Left lung (tissue), 4 donors: ENCODE measurements at regions not wholly inside any gene's neighbourhood (a gene's known extent, or its start where the extent isn't known, plus 50 kb on each side); places are given as distances from the start of the nearest gene placed in this dataset.
"Not testable (repeated sequence)": the region's sequence is repeated elsewhere in the genome, so short reads cannot be mapped to it uniquely, and the experiment has no call there.

Experiments used
- ATAC-seq: fragments of 200-7000 bp; cut with Tn5 transposase; one replicate; pipeline ENCODE4 v1.9.1; 2020; ENCODE audit warnings: moderate library complexity
- DNase-seq, 4 donors: peaks; one replicate each; pipeline ENCODE4 v3.0.0-alpha.2; 2013 to 2020
- H3K27ac ChIP-seq, 2 donors: fragments of 200-600 bp; sonication (generic) in 1 of 2; one replicate each; pipeline versions ENCODE4 v1.5.0 to v1.8.0; 2020 to 2021
- H3K27me3 ChIP-seq, 2 donors: fragments of 200-600 bp; sonication (generic) in 1 of 2; one replicate each; pipeline versions ENCODE4 v1.5.0 to v1.8.0; 2020 to 2021
- H3K36me3 ChIP-seq, 2 donors: fragments of 200-600 bp; sonication (generic) in 1 of 2; one replicate each; pipeline versions ENCODE4 v1.5.0 to v1.8.0; 2020 to 2021
- H3K4me1 ChIP-seq, 2 donors: fragments of 200-600 bp; one replicate each; pipeline ENCODE4 v1.8.0; 2021
- H3K4me3 ChIP-seq, 2 donors: fragments of 200-600 bp; sonication (generic) in 1 of 2; one replicate each; pipeline versions ENCODE4 v1.5.0 to v1.8.0; 2020 to 2021; ENCODE audit warnings: mild to moderate bottlenecking in 1 of 2
- H3K9me3 ChIP-seq, 2 donors: fragments of 200-600 bp; sonication (generic) in 1 of 2; one replicate each; pipeline versions ENCODE4 v1.5.0 to v1.8.0; 2020 to 2021
- intact Hi-C, 2 donors: fragments of 100-400 bp; cut with DNase I; formaldehyde crosslinking; loops; one replicate each; pipeline versions ENCODE4 v1.11.2 to v1.14.2; 2022
- TF ChIP-seq, protein P1 (sequence below), 2 donors: fragments of 200-600 bp; sonication (generic) in 1 of 2; IDR thresholded peaks; one replicate each; pipeline versions ENCODE4 v1.5.0 to v1.8.0; 2021; ENCODE audit warnings: antibody characterized with exemption in 2 of 2
- donor health status: DM: no; HTN: yes; CAD: no.
- donor health status: DM: no; HTN: no; CAD: no.

DNA sequence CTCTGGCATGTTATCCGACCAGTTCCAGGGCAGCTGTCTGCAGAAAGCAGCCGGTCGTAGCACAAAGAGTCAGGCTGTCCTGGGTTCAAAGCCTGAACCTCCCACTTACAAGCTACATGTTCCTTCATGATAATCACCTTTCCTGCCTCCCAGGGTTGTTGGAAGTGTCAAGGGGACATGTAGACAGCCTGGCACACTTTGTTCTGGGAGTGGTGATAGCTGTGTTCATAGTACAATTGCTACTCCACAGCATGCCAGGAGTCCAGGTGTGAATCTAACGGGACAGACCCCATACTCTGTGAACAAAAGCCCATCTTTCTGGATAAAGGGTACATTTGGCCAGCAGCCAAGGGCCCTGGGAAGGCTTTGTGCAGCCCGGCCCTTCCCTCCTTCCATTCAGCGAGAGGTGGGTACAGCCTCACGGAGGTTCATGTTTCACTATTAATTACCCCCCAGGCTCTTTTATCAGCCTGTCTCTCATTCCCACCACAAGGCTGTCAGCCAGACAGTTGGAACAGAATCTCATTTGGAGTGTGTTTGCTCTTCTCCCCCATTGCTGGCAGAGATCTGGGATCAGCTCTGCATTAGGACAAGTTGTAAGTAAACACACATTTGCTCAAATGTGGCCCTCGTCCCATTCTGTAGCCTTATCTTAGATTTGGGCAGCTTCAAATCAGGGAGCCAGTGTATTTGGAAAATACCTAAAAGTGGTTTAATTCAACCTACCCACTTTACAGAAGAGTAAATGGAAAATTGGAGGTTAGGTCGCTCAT lies 101.2 kb downstream of the PROP1 start:
- ATAC-seq, H3K9me3 ChIP-seq, H3K4me1 ChIP-seq, H3K27ac ChIP-seq, intact Hi-C loops, H3K27me3 ChIP-seq, H3K36me3 ChIP-seq, H3K4me3 ChIP-seq, DNase-seq: not testable (repeated sequence)

DNA sequence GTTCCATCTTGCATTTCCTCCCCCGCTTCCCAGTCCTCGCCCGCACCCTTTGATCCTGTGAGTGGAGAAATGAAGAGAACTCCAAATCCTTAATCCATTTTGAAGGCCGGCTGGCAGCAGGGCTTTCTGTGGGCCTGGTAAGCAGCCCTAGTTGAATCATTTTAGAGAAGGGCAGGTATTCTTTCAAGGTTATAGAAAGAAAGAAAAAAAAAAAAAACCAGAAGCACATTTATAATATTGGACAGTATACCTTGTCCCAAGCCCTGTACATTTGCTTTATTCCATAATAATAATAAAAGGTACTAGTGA lies 103.7 kb downstream of the PROP1 start:
- H3K27ac ChIP-seq, H3K36me3 ChIP-seq, H3K9me3 ChIP-seq, H3K4me1 ChIP-seq, DNase-seq, intact Hi-C loops, ATAC-seq, H3K27me3 ChIP-seq, H3K4me3 ChIP-seq: not testable (repeated sequence)

DNA sequence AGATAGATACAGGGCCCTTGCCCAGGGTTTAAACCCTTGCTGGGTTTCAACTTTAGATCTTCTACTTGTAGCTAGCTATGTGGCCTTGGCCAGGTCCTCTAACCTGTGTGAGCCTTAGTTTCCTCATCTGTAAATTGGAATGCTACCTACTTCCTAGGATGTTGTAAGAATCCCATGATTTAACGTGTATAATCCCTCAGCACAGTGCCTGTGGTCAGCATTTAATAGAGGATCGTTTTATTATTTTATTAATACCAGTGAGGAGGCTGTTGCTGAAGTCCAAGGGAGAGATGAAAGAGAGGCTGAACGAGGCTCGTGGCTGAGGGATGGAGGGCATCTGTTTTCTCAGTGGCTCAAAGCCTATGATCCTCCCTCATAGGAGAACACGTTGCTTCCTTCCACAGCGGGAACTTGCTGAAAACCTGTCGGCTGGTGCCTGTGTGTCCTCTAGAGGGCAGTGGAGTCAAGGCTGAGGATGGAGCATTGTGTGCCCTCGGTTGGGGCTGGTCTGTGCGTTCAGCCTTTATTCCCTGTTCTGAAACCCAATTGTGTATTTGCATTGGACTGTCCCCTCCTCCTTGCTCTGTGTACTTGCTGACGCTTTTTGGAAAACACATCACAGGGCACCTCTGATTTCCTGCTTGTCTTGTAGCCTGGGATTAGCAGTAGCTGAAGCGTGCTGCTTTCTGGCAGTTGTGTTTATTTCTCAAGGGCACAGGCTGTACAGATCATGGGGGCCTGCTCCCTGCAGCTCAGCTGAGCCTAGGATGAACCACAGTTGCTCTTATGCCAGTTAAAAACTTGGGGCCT lies 104.3 kb downstream of the PROP1 start:
- H3K4me1 ChIP-seq, H3K27ac ChIP-seq, H3K36me3 ChIP-seq, H3K4me3 ChIP-seq, intact Hi-C loops, H3K27me3 ChIP-seq, DNase-seq, H3K9me3 ChIP-seq: not testable (repeated sequence)
- peak; percentile 99 for ATAC-seq
- TF ChIP-seq, protein P1, sequence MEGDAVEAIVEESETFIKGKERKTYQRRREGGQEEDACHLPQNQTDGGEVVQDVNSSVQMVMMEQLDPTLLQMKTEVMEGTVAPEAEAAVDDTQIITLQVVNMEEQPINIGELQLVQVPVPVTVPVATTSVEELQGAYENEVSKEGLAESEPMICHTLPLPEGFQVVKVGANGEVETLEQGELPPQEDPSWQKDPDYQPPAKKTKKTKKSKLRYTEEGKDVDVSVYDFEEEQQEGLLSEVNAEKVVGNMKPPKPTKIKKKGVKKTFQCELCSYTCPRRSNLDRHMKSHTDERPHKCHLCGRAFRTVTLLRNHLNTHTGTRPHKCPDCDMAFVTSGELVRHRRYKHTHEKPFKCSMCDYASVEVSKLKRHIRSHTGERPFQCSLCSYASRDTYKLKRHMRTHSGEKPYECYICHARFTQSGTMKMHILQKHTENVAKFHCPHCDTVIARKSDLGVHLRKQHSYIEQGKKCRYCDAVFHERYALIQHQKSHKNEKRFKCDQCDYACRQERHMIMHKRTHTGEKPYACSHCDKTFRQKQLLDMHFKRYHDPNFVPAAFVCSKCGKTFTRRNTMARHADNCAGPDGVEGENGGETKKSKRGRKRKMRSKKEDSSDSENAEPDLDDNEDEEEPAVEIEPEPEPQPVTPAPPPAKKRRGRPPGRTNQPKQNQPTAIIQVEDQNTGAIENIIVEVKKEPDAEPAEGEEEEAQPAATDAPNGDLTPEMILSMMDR (IDR thresholded peaks at IDR 0.05): peak in 1 of 2 donors; percentile 43

DNA sequence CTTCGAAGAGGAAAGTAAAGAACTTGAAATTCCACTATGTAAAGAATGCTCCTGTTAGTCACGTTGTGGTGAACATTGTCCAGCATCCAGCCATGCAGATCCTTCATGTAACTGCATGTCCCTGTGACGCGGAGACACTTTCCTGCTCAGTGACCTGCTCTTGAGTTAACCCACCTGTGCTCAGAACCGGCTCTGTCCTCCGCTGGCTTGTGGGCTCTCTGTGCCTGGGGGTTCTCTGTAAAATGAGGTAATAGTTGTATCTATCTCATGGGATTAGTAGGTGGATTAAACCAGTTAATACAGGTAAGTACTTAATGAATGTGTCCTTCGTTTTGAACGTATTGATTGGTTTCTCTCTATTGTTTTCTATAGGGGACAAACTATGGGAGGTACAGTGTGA lies 100.6 kb upstream of the FAM153A start:
- H3K27ac ChIP-seq, H3K4me1 ChIP-seq, ATAC-seq, H3K4me3 ChIP-seq, intact Hi-C loops, H3K9me3 ChIP-seq, DNase-seq, H3K36me3 ChIP-seq, H3K27me3 ChIP-seq: not testable (repeated sequence)

DNA sequence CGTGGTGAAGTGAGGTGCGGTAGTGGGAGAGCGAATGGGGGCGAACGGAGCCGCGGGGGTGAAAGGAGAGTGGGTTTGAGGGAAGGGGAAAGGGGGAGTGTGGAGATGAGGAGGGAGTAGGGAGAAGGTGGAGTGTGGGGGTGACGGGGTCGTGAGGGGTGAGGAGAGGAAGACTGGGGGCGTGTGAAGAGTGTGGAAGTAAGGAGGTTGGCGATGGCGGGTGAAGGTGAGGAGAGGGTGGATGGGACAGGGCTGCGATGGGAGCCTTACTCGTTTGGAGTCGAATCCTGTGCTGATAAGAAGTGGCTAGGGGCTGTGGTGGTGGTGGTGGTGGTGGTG lies 93.2 kb upstream of the FAM153A start:
- H3K4me1 ChIP-seq, intact Hi-C loops, H3K9me3 ChIP-seq, DNase-seq, H3K36me3 ChIP-seq, H3K27ac ChIP-seq, H3K27me3 ChIP-seq: not testable (repeated sequence)
- H3K4me3 ChIP-seq: peak overlapping the region in 1 of 2 donors; percentile 18
- peak; percentile 45 for ATAC-seq

DNA sequence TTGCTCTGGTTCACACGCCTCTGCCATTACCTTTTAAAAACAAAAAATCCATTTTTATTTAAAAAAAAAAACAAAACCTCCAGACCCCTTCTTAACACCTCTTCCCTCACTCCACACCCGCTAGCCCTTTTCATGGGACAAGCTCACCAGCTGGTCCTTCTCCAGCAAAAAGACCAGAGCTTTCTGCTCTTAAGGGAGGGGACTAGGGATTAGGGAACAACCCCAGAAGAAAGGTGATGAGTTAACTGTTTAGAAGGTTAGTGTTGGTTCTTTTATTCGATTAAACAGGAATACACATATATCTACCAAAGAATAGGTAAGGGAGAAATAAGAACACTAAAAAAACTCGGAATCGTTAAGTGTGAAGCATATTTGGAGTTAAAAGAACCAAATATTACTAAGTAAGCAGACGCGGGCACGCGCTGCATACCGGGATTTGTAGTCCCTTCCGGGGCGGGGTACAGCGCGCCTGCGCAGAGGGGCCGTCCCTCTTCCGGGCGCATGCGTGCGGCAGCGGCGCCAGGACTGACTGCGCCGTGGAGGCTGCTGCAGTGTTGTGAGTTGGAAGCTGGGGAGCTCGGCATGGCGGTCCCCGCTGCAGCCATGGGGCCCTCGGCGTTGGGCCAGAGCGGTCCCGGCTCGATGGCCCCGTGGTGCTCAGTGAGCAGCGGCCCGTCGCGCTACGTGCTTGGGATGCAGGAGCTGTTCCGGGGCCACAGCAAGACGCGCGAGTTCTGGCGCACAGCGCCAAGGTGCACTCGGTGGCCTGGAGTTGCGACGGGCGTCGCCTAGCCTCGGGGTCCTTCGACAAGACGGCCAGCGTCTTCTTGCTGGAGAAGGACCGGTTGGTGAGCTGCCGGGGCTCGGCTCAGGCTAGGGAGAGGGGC lies 92.6 kb upstream of the FAM153A start:
- H3K4me3 ChIP-seq, H3K9me3 ChIP-seq, H3K4me1 ChIP-seq, intact Hi-C loops, H3K27ac ChIP-seq, H3K36me3 ChIP-seq, DNase-seq, H3K27me3 ChIP-seq: not testable (repeated sequence)
- ATAC-seq: peak; percentile 97

DNA sequence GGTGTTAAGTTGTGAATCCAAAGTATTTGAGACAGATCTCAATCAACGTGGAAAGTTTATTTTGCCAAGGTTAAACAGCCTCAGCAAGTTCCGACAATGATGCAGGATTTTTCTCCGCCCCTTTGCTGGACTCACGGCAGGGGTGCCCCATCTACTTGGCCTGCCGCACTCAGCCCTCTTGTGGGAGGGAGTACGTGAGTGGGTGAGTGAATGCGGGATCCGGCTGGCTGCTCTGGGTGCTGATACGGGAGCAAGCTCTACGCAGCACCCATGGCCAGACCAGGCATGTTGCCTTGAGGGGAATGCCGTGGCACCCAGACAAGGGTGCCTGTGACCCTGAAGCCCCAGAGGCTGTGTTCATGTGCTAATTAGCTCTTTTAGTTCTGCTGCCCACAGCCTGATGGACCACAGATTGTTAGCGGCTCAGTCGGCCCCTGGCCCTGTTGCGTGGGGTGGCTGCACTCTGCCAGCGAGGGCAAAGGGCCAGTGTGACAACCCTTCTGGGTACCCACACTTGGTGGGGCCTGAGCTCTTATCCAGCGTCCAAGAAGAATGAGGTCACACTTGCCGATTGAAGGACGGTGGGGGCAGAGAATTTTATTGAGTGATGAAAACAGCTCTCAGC lies 81.2 kb upstream of the FAM153A start:
- H3K4me1 ChIP-seq, DNase-seq, H3K27ac ChIP-seq, intact Hi-C loops, H3K4me3 ChIP-seq, H3K36me3 ChIP-seq, H3K9me3 ChIP-seq, H3K27me3 ChIP-seq: not testable (repeated sequence)
- ATAC-seq: peak; percentile 78

DNA sequence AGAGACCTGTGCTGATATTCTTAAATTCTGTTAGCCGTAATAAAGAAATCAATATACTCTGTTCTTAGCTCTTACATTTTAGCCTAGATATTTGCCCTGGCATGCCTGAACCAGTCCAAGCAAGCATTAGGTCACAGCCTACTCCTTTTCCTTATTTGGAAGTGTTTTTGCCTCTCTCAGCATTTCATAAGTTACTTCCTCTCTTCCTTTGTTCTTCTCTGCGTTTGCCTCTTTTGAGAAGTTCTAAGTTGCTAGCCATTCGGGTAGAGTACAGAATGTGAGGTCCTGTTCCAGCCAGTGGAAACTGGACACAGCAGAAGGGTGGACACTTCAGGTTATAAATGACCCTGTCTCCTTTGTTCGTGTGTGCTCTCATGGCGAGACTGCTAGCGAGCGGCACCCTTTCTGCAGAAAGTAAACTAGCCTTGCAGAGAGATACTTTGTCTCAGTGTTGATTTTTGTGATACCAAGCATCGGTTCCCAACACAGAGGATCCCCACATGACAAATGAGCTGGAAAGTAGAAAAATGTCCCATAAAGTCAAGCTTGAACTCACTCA lies 75.0 kb upstream of the FAM153A start:
- H3K27ac ChIP-seq, H3K27me3 ChIP-seq, H3K9me3 ChIP-seq, ATAC-seq, intact Hi-C loops, H3K36me3 ChIP-seq, H3K4me1 ChIP-seq, DNase-seq, H3K4me3 ChIP-seq: not testable (repeated sequence)

DNA sequence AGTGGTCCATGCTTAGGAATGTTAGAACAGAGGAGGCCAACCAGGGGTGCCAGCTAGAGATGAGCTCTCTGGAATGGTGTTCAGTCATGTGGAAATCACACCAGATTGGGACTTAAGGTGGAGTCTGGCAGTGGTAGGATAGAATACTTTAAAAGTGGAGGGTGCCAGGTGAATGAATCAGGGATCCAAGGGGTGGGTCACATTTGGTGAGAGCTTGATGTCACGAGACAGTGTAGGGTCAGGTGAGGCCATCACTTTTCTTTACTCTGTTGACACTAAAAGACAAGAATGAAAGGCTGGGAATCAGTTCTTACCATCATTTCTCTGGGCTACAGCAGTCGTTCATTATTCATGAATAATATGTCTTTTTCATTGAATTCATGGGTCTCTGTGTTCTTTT lies 73.8 kb upstream of the FAM153A start:
- intact Hi-C loops, H3K9me3 ChIP-seq, ATAC-seq, DNase-seq, H3K36me3 ChIP-seq, H3K27me3 ChIP-seq, H3K4me3 ChIP-seq, H3K4me1 ChIP-seq, H3K27ac ChIP-seq: not testable (repeated sequence)

DNA sequence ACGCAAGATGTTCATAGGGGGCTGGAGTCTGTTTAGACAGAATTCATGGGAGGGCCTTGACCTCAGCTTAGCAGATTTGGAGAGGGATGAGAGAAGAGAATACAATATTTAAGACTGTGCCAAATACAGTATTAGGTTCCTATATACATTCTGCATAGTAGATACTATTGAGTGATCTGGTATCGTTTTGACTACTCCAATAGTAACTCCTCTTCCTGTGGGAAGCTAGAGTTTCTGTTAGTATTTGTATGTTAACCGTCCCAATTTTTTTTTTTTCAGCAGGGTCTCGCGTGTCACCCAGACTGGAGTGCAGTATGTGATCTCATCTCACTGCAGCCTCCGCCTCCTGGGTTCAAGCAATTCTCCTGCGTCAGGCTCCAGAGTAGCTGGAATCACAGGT lies 65.2 kb upstream of the FAM153A start:
- H3K27me3 ChIP-seq, intact Hi-C loops, H3K9me3 ChIP-seq, H3K4me3 ChIP-seq, DNase-seq, H3K4me1 ChIP-seq, H3K27ac ChIP-seq, ATAC-seq, H3K36me3 ChIP-seq: not testable (repeated sequence)

DNA sequence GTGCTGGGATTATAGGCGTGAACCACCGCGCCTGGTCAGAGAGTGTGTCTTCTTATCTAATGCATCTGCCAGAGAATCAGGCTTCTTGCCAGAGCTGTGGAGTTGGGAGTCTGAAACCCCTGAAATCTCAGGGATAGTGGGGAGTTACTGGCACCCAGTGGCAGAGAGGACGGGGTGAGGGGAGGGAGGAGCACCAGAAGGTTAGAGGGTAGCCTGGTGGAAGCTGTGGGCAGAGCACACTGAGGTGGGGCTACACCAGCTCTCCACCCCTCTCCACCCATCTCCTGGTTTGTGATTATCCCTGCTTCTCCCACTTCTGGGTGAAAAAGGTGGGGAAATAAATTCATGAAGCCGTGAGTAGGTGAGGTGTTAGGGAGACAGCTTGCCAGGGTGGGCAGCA lies 63.9 kb upstream of the FAM153A start:
- intact Hi-C loops, H3K4me3 ChIP-seq, ATAC-seq, DNase-seq, H3K27ac ChIP-seq, H3K27me3 ChIP-seq, H3K36me3 ChIP-seq, H3K9me3 ChIP-seq, H3K4me1 ChIP-seq: not testable (repeated sequence)
